Mesodermal cell (in vitro differentiated cells): ENCODE measurements at regions not wholly inside any gene's neighbourhood (a gene's known extent, or its start where the extent isn't known, plus 50 kb on each side); places are given as distances from the start of the nearest gene placed in this dataset.

Experiments
- H3K27ac ChIP-seq: 2 replicates; pipeline ENCODE4 v1.7.0; 2013; ENCODE audit warnings: mild to moderate bottlenecking, low read depth, low read length, moderate library complexity; ENCODE audit not compliant: severe bottlenecking
- H3K36me3 ChIP-seq: 2 replicates; pipeline ENCODE4 v1.7.1; 2013; ENCODE audit warnings: mild to moderate bottlenecking, low read length, moderate library complexity; ENCODE audit not compliant: control insufficient read depth, insufficient read depth
- H3K4me1 ChIP-seq: one replicate; pipeline ENCODE4 v1.7.1; 2013; ENCODE audit warnings: mild to moderate bottlenecking, low read length; ENCODE audit not compliant: insufficient read depth, control insufficient read depth, poor library complexity, severe bottlenecking
- H3K4me3 ChIP-seq: 2 replicates; pipeline ENCODE4 v1.7.0; 2013; ENCODE audit warnings: low read length, control low read depth, mild to moderate bottlenecking; ENCODE audit not compliant: insufficient read depth, poor library complexity, severe bottlenecking; ENCODE audit errors: extremely low read depth
- H3K9me3 ChIP-seq: 2 replicates; pipeline ENCODE4 v1.7.1; 2013; ENCODE audit warnings: mild to moderate bottlenecking, low read length, moderate library complexity; ENCODE audit not compliant: control insufficient read depth
- WGBS, 2 experiments: methylation state at CpG; one replicate each; pipeline ENCODE4 v1.1.5; 2013; ENCODE audit warnings: missing lambda C conversion rate in 2 of 2; ENCODE audit not compliant: insufficient coverage in 2 of 2; 5-methylcytosine and 5-hydroxymethylcytosine counted together

- H3K4me1 ChIP-seq = peaks cover 4% of the 10 kb centered on the region
- WGBS, 2 experiments = 83 to 84% methylated on average over 4 to 6 of the region's 8 CpGs
- H3K9me3 ChIP-seq = no peaks in the 10 kb centered on the region
- H3K4me3 ChIP-seq = no peak overlapping the region
- no peaks in the 10 kb centered on the region for H3K36me3 ChIP-seq
- no peak overlapping the region for H3K27ac ChIP-seq
Observed at GRCh38 chr12:66942741-66943465, 264.0 kb upstream of the GRIP1 start.

- WGBS, 2 experiments = 17 to 33% methylated on average over 1 to 2 of the region's 2 CpGs
- Histone ChIP-seq H3K4me1 (peaks cover 4% of the 10 kb centered on the region), H3K36me3 (no peaks in the 10 kb centered on the region), H3K9me3 (no peaks in the 10 kb centered on the region), H3K27ac (no peak overlapping the region), H3K4me3 (no peak overlapping the region)
Observed at GRCh38 chr12:66944365-66944764, 265.5 kb upstream of the GRIP1 start.

DNA sequence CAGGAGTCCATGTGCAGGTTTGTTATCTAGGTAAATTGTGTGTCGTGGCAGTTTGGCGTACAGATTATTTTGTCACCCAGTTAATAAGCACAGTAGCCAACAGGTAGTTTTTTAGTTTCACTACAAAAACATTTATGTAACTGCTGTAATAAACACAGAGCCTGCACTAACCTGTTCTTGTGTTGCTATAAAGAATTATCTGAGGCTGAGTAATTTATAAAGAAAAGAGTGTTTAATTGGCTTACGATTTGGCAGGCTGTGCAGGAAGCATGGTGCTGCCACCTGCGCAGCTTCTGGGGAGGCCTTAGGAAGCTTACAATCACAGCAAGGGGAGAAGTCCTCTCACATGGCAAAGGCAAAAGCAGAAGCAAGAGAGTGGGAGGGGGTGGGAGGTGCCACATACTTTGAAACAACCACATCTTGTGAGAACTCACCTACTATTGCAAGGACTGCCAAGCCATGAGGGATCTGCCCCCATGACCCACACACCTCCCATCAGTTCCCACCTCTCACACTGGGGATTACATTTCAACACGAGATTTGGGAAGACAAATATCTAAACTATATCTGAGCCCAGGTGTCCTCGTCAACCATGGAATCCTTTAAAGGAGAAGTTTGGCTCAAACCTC lies 266.4 kb upstream of the GRIP1 start:
- peaks cover 4% of the 10 kb centered on the region for H3K4me1 ChIP-seq
- 87 to 88% methylated on average over 4 of the region's 6 CpGs for WGBS, 2 experiments
- H3K9me3 ChIP-seq = no peaks in the 10 kb centered on the region
- H3K36me3 ChIP-seq = no peaks in the 10 kb centered on the region
- H3K4me3 ChIP-seq = no peak overlapping the region
- H3K27ac ChIP-seq = no peak overlapping the region

- H3K36me3 ChIP-seq = no peaks in the 10 kb centered on the region
- no peak overlapping the region for H3K27ac ChIP-seq
- no peak overlapping the region for H3K4me3 ChIP-seq
- WGBS, 2 experiments = 100% methylated on average over 1 of the region's 4 CpGs; no CpG with 5 or more reads in 1 of the 2 experiments
- H3K4me1 ChIP-seq = peaks cover 4% of the 10 kb centered on the region
- no peaks in the 10 kb centered on the region for H3K9me3 ChIP-seq
Observed at GRCh38 chr12:66947119-66947518, 268.2 kb upstream of the GRIP1 start.

GRCh38 chr12:66952668-66953067 lies 273.8 kb upstream of the GRIP1 start:
- no CpG with 5 or more reads among the region's 1 CpG for whole genome bisulfite sequencing, 2 experiments

DNA sequence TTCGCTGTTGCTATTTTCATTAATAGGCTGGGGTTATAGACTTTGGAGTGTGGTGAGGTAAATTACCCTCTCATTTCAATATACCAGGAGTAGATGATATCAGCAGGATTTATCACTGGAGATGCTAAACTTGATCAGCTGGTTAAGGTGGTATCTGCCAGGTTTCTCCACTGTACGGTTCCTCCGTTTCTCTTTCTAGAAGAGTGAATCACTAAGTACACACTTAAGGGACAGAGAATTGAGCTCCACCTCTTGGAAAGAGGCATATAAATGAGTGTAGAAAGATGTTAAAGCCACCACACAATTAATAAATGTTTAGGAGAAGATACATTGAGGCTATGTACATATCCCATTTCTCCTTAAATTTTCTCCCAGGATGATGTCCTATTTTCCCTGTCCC lies 277.4 kb upstream of the GRIP1 start:
- H3K27ac ChIP-seq = no peak overlapping the region
- WGBS, 2 experiments = no CpG with 5 or more reads among the region's 3 CpGs

More at GRCh38 chr12:66952668-66953067, 273.8 kb upstream of the GRIP1 start:
- H3K27ac ChIP-seq = no peak overlapping the region
- H3K9me3 ChIP-seq = no peaks in the 10 kb centered on the region
- H3K4me3 ChIP-seq = no peak overlapping the region
- no peaks in the 10 kb centered on the region for H3K36me3 ChIP-seq
- H3K4me1 ChIP-seq = no peaks in the 10 kb centered on the region

DNA sequence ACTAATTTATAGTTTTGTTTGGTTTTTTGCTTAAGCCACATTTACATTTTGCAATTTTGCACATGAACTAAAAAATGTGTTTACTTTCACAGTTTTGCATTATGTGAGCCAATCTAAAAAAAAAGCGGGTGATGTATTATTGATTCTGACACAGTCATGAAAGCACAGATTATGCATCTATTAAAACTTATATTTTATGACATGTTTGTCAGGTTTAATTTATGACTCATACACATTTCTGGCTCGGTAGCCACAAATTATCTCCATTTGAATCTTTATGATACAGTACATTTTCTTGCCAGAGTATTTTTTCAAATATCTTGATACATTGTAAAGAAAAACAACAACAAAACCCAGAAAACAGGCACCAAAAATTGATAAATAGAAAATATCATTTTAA lies 280.4 kb upstream of the GRIP1 start:
- WGBS, 2 experiments = no CpG with 5 or more reads among the region's 2 CpGs
- Histone ChIP-seq H3K9me3 (no peaks in the 10 kb centered on the region), H3K36me3 (no peaks in the 10 kb centered on the region)

More for the DNA sequence above, 277.4 kb upstream of the GRIP1 start:
- Histone ChIP-seq H3K36me3 (no peaks in the 10 kb centered on the region), H3K4me1 (peaks cover 5% of the 10 kb centered on the region), H3K4me3 (no peak overlapping the region), H3K9me3 (no peaks in the 10 kb centered on the region)

DNA sequence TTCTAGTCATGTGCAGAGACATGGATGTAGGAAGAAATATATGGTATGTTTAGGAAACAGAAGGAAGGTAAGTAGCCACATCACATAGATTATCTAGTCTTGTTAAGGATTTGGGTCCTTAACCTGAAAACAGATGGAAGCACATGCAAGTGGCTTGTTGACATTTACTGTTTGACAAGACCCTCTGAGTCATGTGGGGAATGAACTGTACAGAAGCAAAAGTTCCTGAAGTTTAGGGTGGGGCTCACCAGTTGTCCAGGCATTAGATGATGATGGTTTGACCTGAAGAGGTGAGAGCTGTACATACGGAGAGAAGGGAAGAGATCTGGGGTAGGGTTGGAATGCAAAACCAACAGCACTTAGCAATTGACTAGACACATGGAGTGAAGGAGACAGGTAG lies 281.1 kb upstream of the GRIP1 start:
- Histone ChIP-seq H3K36me3 (no peaks in the 10 kb centered on the region), H3K4me1 (peaks cover 5% of the 10 kb centered on the region), H3K4me3 (no peak overlapping the region), H3K9me3 (no peaks in the 10 kb centered on the region), H3K27ac (no peak overlapping the region)
- 100% methylated on average over 1 of the region's 1 CpG for WGBS, 2 experiments

More for the DNA sequence above, 280.4 kb upstream of the GRIP1 start:
- Histone ChIP-seq H3K4me1 (peaks cover 5% of the 10 kb centered on the region), H3K4me3 (no peak overlapping the region), H3K27ac (no peak overlapping the region)

DNA sequence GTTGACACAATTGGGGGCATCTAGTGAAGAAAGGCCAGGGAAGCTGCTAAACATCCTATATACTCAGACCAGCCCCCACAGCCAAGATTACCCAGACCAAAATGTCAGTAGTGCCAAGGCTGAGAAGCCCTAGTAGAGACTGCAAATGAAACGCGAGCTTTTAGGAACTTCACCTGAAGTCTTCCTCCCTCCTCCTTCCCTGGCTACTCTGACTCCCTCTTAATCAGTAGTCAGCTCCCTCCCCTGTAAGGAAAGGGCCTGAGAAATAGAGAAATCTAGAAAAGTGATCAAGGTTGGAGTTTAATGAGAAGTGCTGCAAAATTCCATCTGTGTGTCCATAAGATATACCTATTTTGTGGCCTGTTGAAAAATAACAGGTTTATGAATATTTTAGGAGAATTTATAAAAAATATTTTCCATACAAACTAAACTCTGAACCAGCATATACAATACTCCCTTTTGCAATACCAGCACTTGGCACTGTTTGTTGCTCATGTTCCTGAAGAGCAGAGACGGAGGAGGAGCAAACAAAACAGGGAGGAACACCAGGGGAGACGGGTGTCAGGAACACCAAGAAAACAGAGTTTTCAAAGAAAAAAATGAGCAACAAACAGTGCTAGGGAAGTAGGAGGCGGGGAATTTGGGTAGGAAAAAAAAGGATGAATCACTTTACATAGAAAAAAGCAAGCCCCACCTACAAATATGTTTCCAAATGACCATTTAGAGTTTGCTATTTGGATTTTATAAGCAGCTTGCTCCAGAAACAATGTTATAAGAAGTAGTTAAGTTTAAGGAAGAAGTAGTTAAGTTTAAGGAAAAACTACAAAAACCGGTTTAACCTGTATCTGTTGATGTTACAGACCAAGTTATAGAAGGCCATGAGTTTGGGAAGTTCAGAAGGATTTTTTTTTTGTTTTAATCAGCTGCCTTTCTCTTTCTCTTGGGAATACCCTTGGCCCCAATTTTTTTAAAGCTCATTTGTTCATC lies 282.1 kb upstream of the GRIP1 start:
- no peaks in the 10 kb centered on the region for H3K36me3 ChIP-seq
- H3K4me3 ChIP-seq = no peak overlapping the region
- no peak overlapping the region for H3K27ac ChIP-seq
- no peaks in the 10 kb centered on the region for H3K9me3 ChIP-seq
- 83 to 100% methylated on average over 1 of the region's 6 CpGs for WGBS, 2 experiments
- H3K4me1 ChIP-seq = peaks cover 5% of the 10 kb centered on the region

- no peak overlapping the region for H3K4me3 ChIP-seq
- 93 to 97% methylated on average over 4 to 6 of the region's 9 CpGs for WGBS, 2 experiments
- H3K4me1 ChIP-seq = peaks cover 5% of the 10 kb centered on the region
- no peaks in the 10 kb centered on the region for H3K9me3 ChIP-seq
- H3K27ac ChIP-seq = no peak overlapping the region
- no peaks in the 10 kb centered on the region for H3K36me3 ChIP-seq
Observed at GRCh38 chr12:66962290-66962689, 283.4 kb upstream of the GRIP1 start.
